ENCODE measurements at regions not wholly inside any gene's neighbourhood (a gene's known extent, or its start where the extent isn't known, plus 50 kb on each side); places are given as distances from the start of the nearest gene placed in this dataset.
"Not testable (repeated sequence)": the region's sequence is repeated elsewhere in the genome, so short reads cannot be mapped to it uniquely, and the experiment has no call there.

DNA sequence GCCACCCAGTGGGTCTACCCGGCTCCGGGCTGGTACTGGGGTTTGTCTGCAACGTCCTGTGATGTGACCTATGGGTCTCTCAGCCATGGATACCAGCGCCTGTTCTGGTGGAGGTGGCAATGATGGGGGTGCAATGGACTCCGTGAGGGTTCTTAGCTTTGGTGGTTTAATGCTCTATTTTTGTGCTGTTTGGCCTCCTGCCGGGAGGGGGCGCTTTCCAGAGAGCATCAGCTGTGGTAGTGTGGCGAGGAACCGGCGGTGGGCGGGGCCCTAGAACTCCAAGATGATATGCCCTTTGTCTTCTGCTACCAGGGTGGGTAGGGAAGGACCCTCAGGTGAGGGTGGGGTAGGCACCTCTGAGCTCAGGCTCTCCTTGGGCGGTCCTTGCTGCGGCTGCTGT lies 324.1 kb upstream of the ZFP42 start:
- not testable (repeated sequence) for DNase-seq (ENCODE audit: low read depth)

DNA sequence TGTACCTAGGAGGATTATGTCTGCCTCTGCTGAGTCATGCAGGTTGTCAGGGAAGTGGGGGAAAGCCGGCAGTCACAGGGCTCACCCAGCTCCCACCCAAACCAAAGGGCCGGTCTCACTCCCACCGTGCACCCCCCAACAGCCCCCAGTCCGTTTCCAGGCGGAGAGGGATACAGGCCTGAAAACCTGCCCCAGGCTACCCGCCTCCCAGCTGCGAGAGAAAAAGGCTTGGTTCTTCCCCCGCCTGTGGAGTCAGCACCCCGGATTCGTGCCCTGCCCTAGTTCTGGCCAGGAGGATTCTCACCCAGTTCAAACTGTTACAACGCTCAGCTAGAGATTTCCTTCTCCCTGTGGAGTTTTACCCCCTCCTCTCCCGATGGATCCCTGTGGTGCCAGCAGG lies 323.6 kb upstream of the ZFP42 start:
- not testable (repeated sequence) for DNase-seq (ENCODE audit: low read depth)

DNA sequence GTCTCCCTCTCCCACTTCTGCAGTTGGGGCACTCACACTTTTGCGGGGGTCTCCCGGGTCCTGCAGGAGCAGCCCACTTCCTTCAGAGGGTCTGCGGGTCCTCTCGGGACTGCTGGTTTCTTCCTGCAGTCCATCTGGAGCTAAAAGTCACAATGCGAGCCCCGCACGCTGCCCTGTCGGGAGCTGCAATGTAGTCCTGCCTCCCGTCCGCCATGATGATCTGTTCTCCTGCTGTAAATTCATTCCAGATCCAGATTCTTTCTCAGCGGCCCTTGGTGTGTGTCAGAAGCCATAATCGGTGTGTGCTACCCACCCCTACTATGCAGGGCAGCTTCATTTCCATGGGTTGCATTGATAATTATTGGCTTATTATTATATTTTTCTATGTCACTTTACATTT lies 323.0 kb upstream of the ZFP42 start:
- DNase-seq (ENCODE audit: low read depth), result not testable (repeated sequence)

- DNase-seq (ENCODE audit: low read depth), result no peak
Observed at GRCh38 chr4:187679450-187679849, 316.1 kb upstream of the ZFP42 start.

- no peak for DNase-seq (ENCODE audit: low read depth)
Observed at GRCh38 chr4:187685247-187685646, 310.3 kb upstream of the ZFP42 start.

- no peak for DNase-seq (ENCODE audit: low read depth)
Observed at GRCh38 chr4:187687697-187688096, 307.9 kb upstream of the ZFP42 start.

GRCh38 chr4:187692626-187693025 lies 302.9 kb upstream of the ZFP42 start:
- DNase-seq (ENCODE audit: low read depth), result no peak

DNA sequence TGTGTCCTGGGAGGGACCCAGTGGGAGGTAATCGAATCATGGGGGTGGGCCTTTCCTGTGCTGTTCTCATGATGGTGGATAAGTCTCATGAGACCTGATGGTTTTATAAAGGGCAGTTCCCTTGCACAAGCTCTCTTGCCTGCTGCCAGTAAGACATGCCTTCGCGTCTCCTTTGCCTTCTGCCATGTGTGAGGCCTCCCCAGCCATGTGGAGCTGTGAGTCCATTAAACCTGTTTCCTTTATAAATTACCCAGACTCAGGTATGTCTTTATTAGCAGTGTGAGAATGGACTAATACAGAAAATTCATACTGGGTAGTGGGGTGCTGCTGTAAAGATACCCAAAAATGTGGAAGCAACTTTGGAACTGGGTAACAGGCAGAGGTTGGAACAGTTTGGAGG lies 300.0 kb upstream of the ZFP42 start:
- not testable (repeated sequence) for DNase-seq (ENCODE audit: low read depth)

DNA sequence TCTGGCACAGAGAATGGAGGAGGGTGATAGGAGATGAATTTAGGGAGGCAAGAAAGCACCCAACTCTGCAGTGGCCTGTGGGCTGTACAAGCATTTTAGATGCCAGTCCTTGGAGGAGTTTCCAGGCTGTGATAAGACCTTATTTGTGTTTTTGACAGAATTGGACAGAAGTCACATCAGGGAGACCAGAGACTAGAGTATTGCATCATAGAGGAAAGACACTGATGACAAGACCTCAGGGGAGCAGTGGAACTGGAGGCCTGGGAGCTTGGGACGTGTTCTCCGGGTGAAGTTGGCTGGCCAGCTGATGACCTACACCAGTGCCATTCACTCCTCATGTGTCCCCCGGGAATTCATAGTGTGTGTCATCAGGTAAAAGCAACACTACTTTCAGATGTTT lies 284.0 kb upstream of the ZFP42 start:
- no peak for DNase-seq (ENCODE audit: low read depth)

DNA sequence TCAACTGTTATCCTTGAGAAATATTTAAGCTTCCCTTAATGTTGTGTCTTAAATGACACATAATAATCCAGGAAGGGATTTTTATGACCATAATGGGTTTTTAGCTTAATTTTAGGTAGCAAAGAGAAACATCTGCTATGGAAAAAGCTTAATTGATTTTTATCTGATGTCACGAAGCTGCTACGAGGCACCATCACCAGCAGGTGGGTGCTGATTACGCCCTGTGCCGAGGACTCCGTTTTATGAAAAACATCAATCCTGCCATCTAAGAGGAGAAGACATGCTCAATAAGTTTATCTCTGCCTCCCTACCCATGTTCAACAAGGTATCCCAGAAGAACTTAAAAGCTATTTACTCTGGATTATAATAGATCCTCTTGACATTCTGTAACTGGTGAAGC lies 280.6 kb upstream of the ZFP42 start:
- DNase-seq (ENCODE audit: low read depth), result no peak

GRCh38 chr4:187715466-187715865 lies 280.1 kb upstream of the ZFP42 start:
- DNase-seq (ENCODE audit: low read depth), result no peak

DNA sequence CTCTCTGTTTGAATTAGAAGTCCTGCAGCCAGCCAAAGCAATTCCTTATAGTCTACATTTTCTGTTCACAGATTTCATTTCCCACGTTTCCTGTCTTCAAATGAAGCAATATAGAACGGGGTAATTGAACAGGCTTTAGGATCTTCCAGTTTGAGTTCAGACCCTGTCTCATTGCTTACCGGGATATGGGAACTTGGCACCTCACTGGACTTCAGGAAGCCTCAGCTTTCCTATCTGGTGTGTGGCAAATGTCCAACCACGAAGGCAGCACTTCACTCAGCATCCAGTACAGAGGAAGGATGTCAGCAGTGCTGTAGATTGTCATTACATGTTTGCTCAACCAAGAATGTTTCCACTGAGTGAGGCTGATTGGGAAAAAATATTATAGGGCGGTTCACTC lies 271.1 kb upstream of the ZFP42 start:
- no peak for DNase-seq (ENCODE audit: low read depth)

- DNase-seq (ENCODE audit: low read depth), result no peak
Observed at GRCh38 chr4:187726485-187726884, 269.1 kb upstream of the ZFP42 start.

DNA sequence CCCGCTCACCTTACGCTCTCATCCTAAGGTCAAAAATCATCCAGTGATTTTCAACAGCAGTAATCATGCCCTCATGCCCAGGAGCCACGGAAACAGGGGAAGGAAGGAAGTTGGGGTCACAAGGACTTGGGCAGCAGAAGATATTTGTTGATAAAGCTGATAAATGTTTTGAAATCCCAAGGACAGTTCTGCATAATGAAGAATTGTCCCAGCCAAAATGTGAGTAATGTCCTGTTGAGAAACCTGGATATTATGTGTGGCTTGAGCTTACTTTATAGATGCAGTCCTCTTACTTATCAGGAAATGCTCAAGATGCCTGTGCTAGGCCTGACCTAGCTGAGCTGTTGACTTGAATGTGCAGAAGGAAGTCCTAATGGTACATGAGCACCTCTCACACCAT lies 263.0 kb upstream of the ZFP42 start:
- no peak for DNase-seq (ENCODE audit: low read depth)

DNA sequence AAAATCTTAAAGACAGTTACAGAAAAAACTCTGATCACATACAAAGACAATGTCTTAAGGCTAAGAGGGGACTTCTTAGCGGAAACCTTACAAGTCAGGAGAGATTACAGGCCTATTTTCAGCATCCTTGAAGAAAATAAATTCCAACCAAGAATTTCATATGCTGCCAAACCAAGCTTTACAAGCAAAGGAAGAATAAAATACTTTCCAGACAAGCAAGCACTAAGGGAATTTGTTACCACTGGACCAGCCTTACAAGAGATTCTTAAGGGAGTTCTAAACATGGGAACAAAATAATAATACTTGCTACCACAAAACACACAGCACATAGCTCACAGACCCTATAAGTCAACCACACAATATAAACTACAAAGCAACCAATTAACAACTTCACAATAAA lies 255.8 kb upstream of the ZFP42 start:
- no peak for DNase-seq (ENCODE audit: low read depth)

DNA sequence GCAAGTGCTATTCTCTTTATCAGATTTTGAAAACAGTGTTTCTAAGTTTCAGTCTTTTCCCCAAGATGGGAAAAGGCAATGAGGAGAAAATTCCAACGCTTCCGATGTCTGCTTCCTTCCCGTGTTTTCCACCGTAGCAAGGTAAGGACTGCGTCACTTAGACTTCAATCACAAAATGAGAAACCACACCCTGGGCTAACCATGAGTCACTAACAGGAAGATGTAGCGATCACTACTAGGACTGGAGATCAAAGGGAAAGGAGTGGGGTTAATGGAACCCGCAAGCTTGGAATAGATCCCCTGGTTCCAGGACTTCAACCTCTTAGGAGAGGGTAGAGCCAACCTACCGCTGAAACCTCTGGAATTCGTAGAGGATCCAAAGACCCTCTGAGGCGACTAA lies 250.7 kb upstream of the ZFP42 start:
- DNase-seq (ENCODE audit: low read depth), result no peak

- not testable (repeated sequence) for DNase-seq (ENCODE audit: low read depth)
Observed at GRCh38 chr4:187750652-187751051, 244.9 kb upstream of the ZFP42 start.

- DNase-seq (ENCODE audit: low read depth), result no peak
Observed at GRCh38 chr4:187767158-187767557, 228.4 kb upstream of the ZFP42 start.

- DNase-seq (ENCODE audit: low read depth), result no peak
Observed at GRCh38 chr4:187767687-187768086, 227.9 kb upstream of the ZFP42 start.

GRCh38 chr4:187770345-187770744 lies 225.2 kb upstream of the ZFP42 start:
- DNase-seq (ENCODE audit: low read depth), result no peak

- DNase-seq (ENCODE audit: low read depth), result no peak
Observed at GRCh38 chr4:187777954-187778353, 217.6 kb upstream of the ZFP42 start.

DNA sequence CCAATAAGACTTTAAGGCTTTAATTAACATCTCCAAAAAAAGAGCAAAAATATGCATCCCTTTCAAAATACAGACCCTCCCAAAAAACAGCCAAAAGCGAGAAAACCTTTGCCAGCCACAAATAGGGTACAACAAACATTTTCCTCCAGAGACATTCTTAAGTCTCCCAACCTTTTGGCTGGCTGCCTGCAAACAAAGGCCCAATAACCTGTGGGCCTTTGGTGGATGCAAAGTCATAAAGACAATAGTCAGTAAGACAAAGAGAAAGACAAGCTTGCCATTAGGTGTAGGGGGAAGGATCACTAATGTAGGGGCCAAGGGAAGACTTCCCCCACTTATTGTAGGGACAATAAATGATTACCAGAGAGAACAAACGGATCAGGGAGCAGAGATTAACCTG lies 215.5 kb upstream of the ZFP42 start:
- no peak for DNase-seq (ENCODE audit: low read depth)

GRCh38 chr4:187782286-187782824 lies 213.2 kb upstream of the ZFP42 start:
- DNase-seq (ENCODE audit: low read depth), result no peak

- no peak for DNase-seq (ENCODE audit: low read depth)
Observed at GRCh38 chr4:187786190-187786589, 209.4 kb upstream of the ZFP42 start.

- DNase-seq (ENCODE audit: low read depth), result no peak
Observed at GRCh38 chr4:187789078-187789477, 206.5 kb upstream of the ZFP42 start.
